ENCODE measurements at regions not wholly inside any gene's neighbourhood (a gene's known extent, or its start where the extent isn't known, plus 50 kb on each side); places are given as distances from the start of the nearest gene placed in this dataset.

GRCh38 chr6:78436335-78436734, 431.0 kb upstream of the IRAK1BP1 start:
- no peak for TF ChIP-seq CEBPB (IDR thresholded peaks at IDR 0.05)
- TF ChIP-seq TCF12 (IDR thresholded peaks at IDR 0.05; ENCODE audit: low read depth) = no peak
- TF ChIP-seq YY1 (IDR thresholded peaks at IDR 0.05; ENCODE audit: low read depth) = no peak
- TF ChIP-seq REST (IDR thresholded peaks at IDR 0.05; ENCODE audit: low read depth) = no peak
- TF ChIP-seq RAD21 (IDR thresholded peaks at IDR 0.05; ENCODE audit: low read depth) = peak; percentile 55
- TF ChIP-seq TAF1 (IDR thresholded peaks at IDR 0.05; ENCODE audit: low read depth) = no peak
- no peak for TF ChIP-seq EP300 (IDR thresholded peaks at IDR 0.05; ENCODE audit: borderline replicate concordance)
- no peak for TF ChIP-seq TEAD4 (IDR thresholded peaks at IDR 0.05)
- no peak for TF ChIP-seq CREB1 (IDR thresholded peaks at IDR 0.05; ENCODE audit: low read depth)

All from Ishikawa (cell line).